DND-41 (cell line): ENCODE measurements at regions not wholly inside any gene's neighbourhood (a gene's known extent, or its start where the extent isn't known, plus 50 kb on each side); places are given as distances from the start of the nearest gene placed in this dataset.

Experiments used
- ATAC-seq: fragments of 200-7000 bp; cut with Tn5 transposase; 3 replicates; pipeline ENCODE4 v1.9.1; 2021; ENCODE audit warnings: low read depth; ENCODE audit not compliant: insufficient read depth
- DNase-seq: peaks from one replicate; pipeline ENCODE4 v3.0.0-alpha.2; 2020
- H2AFZ ChIP-seq: 2 replicates; pipeline ENCODE4 v1.6.0; 2012; ENCODE audit warnings: low read depth, low read length
- H3K27ac ChIP-seq: 2 replicates; pipeline ENCODE4 v1.5.1; 2012; ENCODE audit warnings: low read length, inconsistent platforms
- H3K27me3 ChIP-seq: fragments of 200-600 bp; sonication (generic); 2 replicates; pipeline ENCODE4 v1.6.0; 2012; ENCODE audit warnings: low read length, mild to moderate bottlenecking, inconsistent platforms; ENCODE audit not compliant: insufficient read depth, poor library complexity
- H3K36me3 ChIP-seq: 2 replicates; pipeline ENCODE4 v1.5.1; 2012; ENCODE audit warnings: low read length, inconsistent platforms; ENCODE audit not compliant: insufficient read depth
- H3K4me1 ChIP-seq: 2 replicates; pipeline ENCODE4 v1.5.1; 2012; ENCODE audit warnings: mild to moderate bottlenecking, low read length; ENCODE audit not compliant: insufficient read depth
- H3K4me2 ChIP-seq: 2 replicates; pipeline ENCODE4 v1.6.0; 2012; ENCODE audit warnings: mild to moderate bottlenecking, moderate library complexity, low read length, inconsistent platforms; ENCODE audit not compliant: insufficient read depth
- H3K4me3 ChIP-seq, 2 experiments: fragments of 200-600 bp in 1 of 2; shearing (Covaris generic) in 1 of 2; 2 replicates each; pipeline ENCODE4 v1.5.1; 2012 to 2016; ENCODE audit warnings: inconsistent platforms in 2 of 2, low read length in 2 of 2, mild to moderate bottlenecking in 2 of 2, low read depth in 1 of 2, moderate library complexity in 1 of 2
- H3K79me2 ChIP-seq: 2 replicates; pipeline ENCODE4 v1.6.0; 2012; ENCODE audit warnings: low read length, inconsistent platforms; ENCODE audit not compliant: insufficient read depth
- H3K9ac ChIP-seq: 2 replicates; pipeline ENCODE4 v1.6.0; 2012; ENCODE audit warnings: low read depth, mild to moderate bottlenecking, inconsistent platforms, low read length, moderate library complexity
- H3K9me3 ChIP-seq: 2 replicates; pipeline ENCODE4 v1.5.1; 2012; ENCODE audit warnings: low read length, moderate library complexity, mild to moderate bottlenecking, inconsistent platforms; ENCODE audit not compliant: insufficient read depth, severe bottlenecking
- H4K20me1 ChIP-seq: 2 replicates; pipeline ENCODE4 v1.6.0; 2012; ENCODE audit warnings: low read length; ENCODE audit not compliant: insufficient read depth
- CTCF ChIP-seq: IDR thresholded peaks from 2 replicates; pipeline ENCODE4 v1.5.1; 2012; ENCODE audit warnings: borderline replicate concordance, low read length, moderate library complexity, mild to moderate bottlenecking; ENCODE audit not compliant: poor library complexity, severe bottlenecking; ENCODE audit errors: extremely low read depth
- EZH2 ChIP-seq: IDR thresholded peaks from 3 replicates; pipeline ENCODE4 v1.6.1; 2012; ENCODE audit warnings: borderline replicate concordance, low read depth, mild to moderate bottlenecking, moderate library complexity, low read length, inconsistent platforms; ENCODE audit not compliant: severe bottlenecking

DNA sequence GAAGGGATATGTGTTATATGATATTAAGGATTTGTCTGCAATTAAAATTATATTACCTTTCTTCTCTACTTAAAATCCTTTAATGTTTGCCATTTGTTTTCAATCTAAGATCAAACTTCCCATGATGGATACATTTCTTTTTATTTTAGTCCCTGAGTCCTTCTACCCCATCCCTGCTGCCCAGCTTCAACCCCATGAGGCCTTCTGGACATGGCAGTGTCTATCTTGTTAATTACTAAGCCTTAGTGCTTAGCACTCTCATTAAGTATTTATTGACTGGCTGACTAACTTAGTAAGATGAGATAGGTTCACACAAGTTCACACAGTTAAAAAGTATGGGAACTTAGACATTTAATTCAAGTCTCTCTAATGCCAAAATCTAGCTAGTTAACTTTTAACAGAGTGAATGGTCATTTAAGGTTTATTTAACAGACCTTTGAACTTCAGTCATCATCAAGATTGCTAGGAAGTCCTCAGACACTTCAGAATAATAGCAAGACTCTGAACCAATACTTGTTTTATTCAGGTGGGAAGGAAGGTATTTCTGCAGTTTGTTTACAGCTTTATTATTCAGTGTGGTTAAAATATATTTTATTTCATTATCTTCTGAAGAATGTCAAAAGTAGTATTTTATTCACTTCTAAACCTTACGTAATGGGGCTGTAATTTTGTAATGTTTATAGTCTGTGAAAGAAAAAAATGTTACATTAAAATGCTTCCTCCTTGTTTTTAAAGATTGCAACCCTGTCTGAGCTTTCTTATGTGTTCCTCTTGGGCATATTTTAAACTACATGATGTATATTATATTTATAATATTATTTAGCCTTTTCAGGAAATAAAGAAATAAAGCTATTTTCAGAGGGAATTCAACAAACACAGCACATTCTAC lies 848.9 kb downstream of the REEP3 start:
- H3K4me3 ChIP-seq = no peak overlapping the region
- TF ChIP-seq CTCF (no peak), EZH2 (no peak)
- no peak overlapping the region for H2AFZ ChIP-seq
- DNase-seq (no peak), ATAC-seq (no peak)
- no peak overlapping the region for H3K27ac ChIP-seq
- no peaks in the 10 kb centered on the region for H3K27me3 ChIP-seq
- H3K4me1 ChIP-seq = no peaks in the 10 kb centered on the region
- no peaks in the 10 kb centered on the region for H3K79me2 ChIP-seq
- no peaks in the 10 kb centered on the region for H3K9me3 ChIP-seq
- H3K36me3 ChIP-seq = no peaks in the 10 kb centered on the region
- H3K9ac ChIP-seq = no peak overlapping the region
- no peak overlapping the region for H3K4me2 ChIP-seq
- H4K20me1 ChIP-seq = no peaks in the 10 kb centered on the region

- ATAC-seq (no peak), DNase-seq (no peak)
- Histone ChIP-seq H3K79me2 (no peaks in the 10 kb centered on the region), H3K36me3 (no peaks in the 10 kb centered on the region), H3K4me3 (no peak overlapping the region), H2AFZ (no peak overlapping the region), H3K4me1 (no peaks in the 10 kb centered on the region), H3K9me3 (no peaks in the 10 kb centered on the region), H3K27me3 (no peaks in the 10 kb centered on the region), H3K9ac (no peak overlapping the region), H3K27ac (no peak overlapping the region), H3K4me2 (no peak overlapping the region), H4K20me1 (no peaks in the 10 kb centered on the region)
- TF ChIP-seq EZH2 (no peak), CTCF (no peak)
Measured at GRCh38 chr10:64374346-64374745, 853.1 kb downstream of the REEP3 start.

- no peak for ATAC-seq
- no peak for DNase-seq
- Histone ChIP-seq H3K4me2 (no peak overlapping the region), H4K20me1 (no peaks in the 10 kb centered on the region), H3K27ac (no peak overlapping the region), H3K9ac (no peak overlapping the region), H3K4me3 (no peak overlapping the region), H3K27me3 (no peaks in the 10 kb centered on the region), H2AFZ (no peak overlapping the region), H3K4me1 (no peaks in the 10 kb centered on the region), H3K79me2 (no peaks in the 10 kb centered on the region), H3K36me3 (no peaks in the 10 kb centered on the region), H3K9me3 (no peaks in the 10 kb centered on the region)
- TF ChIP-seq CTCF = no peak
- no peak for TF ChIP-seq EZH2
Measured at GRCh38 chr10:64376167-64376566, 855.0 kb downstream of the REEP3 start.
